C4-2B (cell line): ENCODE measurements at regions not wholly inside any gene's neighbourhood (a gene's known extent, or its start where the extent isn't known, plus 50 kb on each side); places are given as distances from the start of the nearest gene placed in this dataset.

Experiments used
- ZFX ChIP-seq: fragments of 450-650 bp; IDR thresholded peaks from 2 replicates; pipeline ENCODE4 v1.6.1; 2017
- TF ChIP-seq, protein P1 (sequence below): fragments of 450-650 bp; conservative IDR thresholded peaks from 2 replicates; pipeline ENCODE4 v1.5.1; 2017; ENCODE audit warnings: mild to moderate bottlenecking

DNA sequence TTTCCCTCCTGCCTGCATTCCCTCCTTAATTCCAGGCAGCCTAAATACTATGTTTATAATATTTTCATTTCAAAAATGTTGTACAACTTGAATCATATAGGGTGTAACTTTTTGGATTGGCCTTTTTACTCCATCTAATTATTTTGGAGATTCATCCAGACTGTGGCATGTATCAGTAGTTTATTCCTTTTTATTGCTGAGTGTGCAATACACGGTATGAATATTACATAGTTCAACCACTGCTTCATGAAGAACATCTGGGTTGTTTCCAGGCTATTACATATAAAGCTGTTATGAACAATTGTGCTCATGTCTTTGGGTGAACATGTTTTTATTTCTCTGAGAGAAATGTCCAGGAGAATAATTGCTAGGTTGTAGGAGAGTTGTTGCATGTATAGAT lies 253.5 kb upstream of the SLC35B3 start:
- TF ChIP-seq, protein P1, sequence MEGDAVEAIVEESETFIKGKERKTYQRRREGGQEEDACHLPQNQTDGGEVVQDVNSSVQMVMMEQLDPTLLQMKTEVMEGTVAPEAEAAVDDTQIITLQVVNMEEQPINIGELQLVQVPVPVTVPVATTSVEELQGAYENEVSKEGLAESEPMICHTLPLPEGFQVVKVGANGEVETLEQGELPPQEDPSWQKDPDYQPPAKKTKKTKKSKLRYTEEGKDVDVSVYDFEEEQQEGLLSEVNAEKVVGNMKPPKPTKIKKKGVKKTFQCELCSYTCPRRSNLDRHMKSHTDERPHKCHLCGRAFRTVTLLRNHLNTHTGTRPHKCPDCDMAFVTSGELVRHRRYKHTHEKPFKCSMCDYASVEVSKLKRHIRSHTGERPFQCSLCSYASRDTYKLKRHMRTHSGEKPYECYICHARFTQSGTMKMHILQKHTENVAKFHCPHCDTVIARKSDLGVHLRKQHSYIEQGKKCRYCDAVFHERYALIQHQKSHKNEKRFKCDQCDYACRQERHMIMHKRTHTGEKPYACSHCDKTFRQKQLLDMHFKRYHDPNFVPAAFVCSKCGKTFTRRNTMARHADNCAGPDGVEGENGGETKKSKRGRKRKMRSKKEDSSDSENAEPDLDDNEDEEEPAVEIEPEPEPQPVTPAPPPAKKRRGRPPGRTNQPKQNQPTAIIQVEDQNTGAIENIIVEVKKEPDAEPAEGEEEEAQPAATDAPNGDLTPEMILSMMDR = no peak
- no peak for TF ChIP-seq ZFX
